Chondrocyte (in vitro differentiated cells): ENCODE measurements at regions not wholly inside any gene's neighbourhood (a gene's known extent, or its start where the extent isn't known, plus 50 kb on each side); places are given as distances from the start of the nearest gene placed in this dataset.

Experiments used
- DNase-seq: peaks from one replicate; pipeline ENCODE4 v3.0.0; 2021; ENCODE audit warnings: mixed read lengths, low spot score
- H3K27ac Mint-ChIP-seq: one replicate; pipeline ENCODE4 v1.8.0; 2021; ENCODE audit warnings: mild to moderate bottlenecking, moderate library complexity, mixed read lengths; ENCODE audit not compliant: unreplicated experiment
- H3K27me3 Mint-ChIP-seq: 2 replicates; pipeline ENCODE4 v1.8.0; 2021; ENCODE audit warnings: low read depth, mixed read lengths
- H3K36me3 Mint-ChIP-seq: 2 replicates; pipeline ENCODE4 v1.8.0; 2021; ENCODE audit warnings: low read depth, mixed read lengths
- H3K4me1 Mint-ChIP-seq: 2 replicates; pipeline ENCODE4 v1.8.0; 2021; ENCODE audit warnings: low read depth, mild to moderate bottlenecking, mixed read lengths
- H3K4me3 Mint-ChIP-seq: one replicate; pipeline ENCODE4 v1.8.0; 2021; ENCODE audit warnings: mild to moderate bottlenecking, moderate library complexity, mixed read lengths; ENCODE audit not compliant: unreplicated experiment
- H3K9me3 Mint-ChIP-seq: 2 replicates; pipeline ENCODE4 v1.8.0; 2021; ENCODE audit warnings: low read depth, mixed read lengths
- CTCF ChIP-seq: fragments of 200-600 bp; sonication (generic); IDR thresholded peaks from 2 replicates; pipeline ENCODE4 v1.5.0; 2021; ENCODE audit warnings: antibody characterized with exemption, mild to moderate bottlenecking, moderate library complexity

- no peaks in the 10 kb centered on the region for H3K9me3 Mint-ChIP-seq
- TF ChIP-seq CTCF, result no peak
- H3K36me3 Mint-ChIP-seq, result no peaks in the 10 kb centered on the region
- DNase-seq, result no peak
- H3K27me3 Mint-ChIP-seq, result peaks cover 9% of the 10 kb centered on the region
- no peaks in the 10 kb centered on the region for H3K4me1 Mint-ChIP-seq
- H3K4me3 Mint-ChIP-seq, result no peak overlapping the region
- H3K27ac Mint-ChIP-seq, result no peak overlapping the region
Measured at GRCh38 chr12:115205755-115206308, 521.9 kb upstream of the TBX3 start.

- Mint-ChIP-seq H3K4me1 (no peaks in the 10 kb centered on the region), H3K27me3 (peaks cover 4% of the 10 kb centered on the region), H3K9me3 (no peaks in the 10 kb centered on the region), H3K4me3 (no peak overlapping the region), H3K27ac (no peak overlapping the region), H3K36me3 (no peaks in the 10 kb centered on the region)
- no peak for DNase-seq
- TF ChIP-seq CTCF, result no peak
Measured at GRCh38 chr12:115204957-115205754, 521.2 kb upstream of the TBX3 start.

GRCh38 chr12:115203701-115204100 lies 519.7 kb upstream of the TBX3 start:
- no peak overlapping the region for H3K4me3 Mint-ChIP-seq
- peaks cover 4% of the 10 kb centered on the region for H3K27me3 Mint-ChIP-seq
- no peak overlapping the region for H3K27ac Mint-ChIP-seq
- TF ChIP-seq CTCF, result no peak
- DNase-seq, result no peak
- H3K36me3 Mint-ChIP-seq, result no peaks in the 10 kb centered on the region
- H3K4me1 Mint-ChIP-seq, result no peaks in the 10 kb centered on the region
- H3K9me3 Mint-ChIP-seq, result no peaks in the 10 kb centered on the region

GRCh38 chr12:115201966-115202365 lies 518.0 kb upstream of the TBX3 start:
- peaks cover 4% of the 10 kb centered on the region for H3K27me3 Mint-ChIP-seq
- no peak overlapping the region for H3K4me3 Mint-ChIP-seq
- no peak overlapping the region for H3K27ac Mint-ChIP-seq
- no peaks in the 10 kb centered on the region for H3K36me3 Mint-ChIP-seq
- H3K9me3 Mint-ChIP-seq, result no peaks in the 10 kb centered on the region
- no peaks in the 10 kb centered on the region for H3K4me1 Mint-ChIP-seq
- DNase-seq, result no peak
- TF ChIP-seq CTCF, result no peak

GRCh38 chr12:115199831-115200230 lies 515.9 kb upstream of the TBX3 start:
- no peaks in the 10 kb centered on the region for H3K4me1 Mint-ChIP-seq
- no peak overlapping the region for H3K27ac Mint-ChIP-seq
- H3K4me3 Mint-ChIP-seq, result no peak overlapping the region
- H3K36me3 Mint-ChIP-seq, result no peaks in the 10 kb centered on the region
- no peak for TF ChIP-seq CTCF
- H3K9me3 Mint-ChIP-seq, result no peaks in the 10 kb centered on the region
- DNase-seq, result no peak
- H3K27me3 Mint-ChIP-seq, result peaks cover 4% of the 10 kb centered on the region
